Spleen (tissue), 7 donors: ENCODE measurements at regions not wholly inside any gene's neighbourhood (a gene's known extent, or its start where the extent isn't known, plus 50 kb on each side); places are given as distances from the start of the nearest gene placed in this dataset.

Source experiments
- POLR2A ChIP-seq, 3 donors: fragments of 450-650 bp; IDR thresholded peaks; one replicate each; pipeline ENCODE4 v1.5.1; 2017; ENCODE audit warnings: antibody characterized with exemption in 3 of 3, mild to moderate bottlenecking in 1 of 3
- TF ChIP-seq, protein P1 (sequence below), 11 experiments: fragments of 200-600 bp in 7 of 11; fragments of 450-650 bp in 4 of 11; sonication (generic) in 4 of 11; IDR thresholded peaks in 8 of 11; conservative IDR thresholded peaks in 3 of 11; 1 replicate in 7 of 11; 2 replicates in 4 of 11; pipeline versions ENCODE4 v1.4.0 to v1.8.0; 2016 to 2021; ENCODE audit warnings: antibody characterized with exemption in 11 of 11, inconsistent platforms in 4 of 11, mild to moderate bottlenecking in 1 of 11
- donor health status: DM: no; HTN: no; CAD: no; lungs with moderate emphysema.
- donor health status: DM: no; HTN: no; CAD: no.
- donor health status: DM: no; HTN: no; CAD: no.

DNA sequence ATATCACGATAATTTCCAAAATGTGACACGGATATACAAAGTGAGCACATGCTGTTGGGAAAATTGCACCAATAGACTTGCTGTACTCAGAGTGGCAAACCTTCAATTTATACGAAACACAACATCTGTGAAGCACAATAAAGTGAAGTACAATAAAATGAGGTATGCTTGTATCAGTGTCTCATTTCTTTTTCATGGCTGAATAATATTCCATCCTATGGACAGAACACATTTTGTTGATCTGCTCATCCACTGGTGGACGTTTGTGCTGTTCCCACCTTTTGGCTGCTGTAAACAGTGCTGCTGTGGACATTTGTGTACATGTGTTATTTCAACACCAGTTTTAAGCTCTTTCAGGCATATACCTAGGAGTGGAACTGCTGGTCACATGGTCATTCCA, 78.7 kb upstream of the CCND1 start:
- TF ChIP-seq, protein P1, sequence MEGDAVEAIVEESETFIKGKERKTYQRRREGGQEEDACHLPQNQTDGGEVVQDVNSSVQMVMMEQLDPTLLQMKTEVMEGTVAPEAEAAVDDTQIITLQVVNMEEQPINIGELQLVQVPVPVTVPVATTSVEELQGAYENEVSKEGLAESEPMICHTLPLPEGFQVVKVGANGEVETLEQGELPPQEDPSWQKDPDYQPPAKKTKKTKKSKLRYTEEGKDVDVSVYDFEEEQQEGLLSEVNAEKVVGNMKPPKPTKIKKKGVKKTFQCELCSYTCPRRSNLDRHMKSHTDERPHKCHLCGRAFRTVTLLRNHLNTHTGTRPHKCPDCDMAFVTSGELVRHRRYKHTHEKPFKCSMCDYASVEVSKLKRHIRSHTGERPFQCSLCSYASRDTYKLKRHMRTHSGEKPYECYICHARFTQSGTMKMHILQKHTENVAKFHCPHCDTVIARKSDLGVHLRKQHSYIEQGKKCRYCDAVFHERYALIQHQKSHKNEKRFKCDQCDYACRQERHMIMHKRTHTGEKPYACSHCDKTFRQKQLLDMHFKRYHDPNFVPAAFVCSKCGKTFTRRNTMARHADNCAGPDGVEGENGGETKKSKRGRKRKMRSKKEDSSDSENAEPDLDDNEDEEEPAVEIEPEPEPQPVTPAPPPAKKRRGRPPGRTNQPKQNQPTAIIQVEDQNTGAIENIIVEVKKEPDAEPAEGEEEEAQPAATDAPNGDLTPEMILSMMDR (IDR thresholded peaks at IDR 0.05 in 8 of 11, conservative IDR thresholded peaks at IDR 0.05 in 3 of 11), result no peak
- no peak for TF ChIP-seq POLR2A (IDR thresholded peaks at IDR 0.05)
